GM12872 (cell line): ENCODE measurements at regions not wholly inside any gene's neighbourhood (a gene's known extent, or its start where the extent isn't known, plus 50 kb on each side); places are given as distances from the start of the nearest gene placed in this dataset.

ENCODE experiments used
- TF ChIP-seq, protein P1 (sequence below): IDR thresholded peaks from 3 replicates; pipeline ENCODE4 v1.5.1; 2011; ENCODE audit warnings: low read depth, mild to moderate bottlenecking, low read length, moderate library complexity; ENCODE audit not compliant: insufficient read depth

- TF ChIP-seq, protein P1, sequence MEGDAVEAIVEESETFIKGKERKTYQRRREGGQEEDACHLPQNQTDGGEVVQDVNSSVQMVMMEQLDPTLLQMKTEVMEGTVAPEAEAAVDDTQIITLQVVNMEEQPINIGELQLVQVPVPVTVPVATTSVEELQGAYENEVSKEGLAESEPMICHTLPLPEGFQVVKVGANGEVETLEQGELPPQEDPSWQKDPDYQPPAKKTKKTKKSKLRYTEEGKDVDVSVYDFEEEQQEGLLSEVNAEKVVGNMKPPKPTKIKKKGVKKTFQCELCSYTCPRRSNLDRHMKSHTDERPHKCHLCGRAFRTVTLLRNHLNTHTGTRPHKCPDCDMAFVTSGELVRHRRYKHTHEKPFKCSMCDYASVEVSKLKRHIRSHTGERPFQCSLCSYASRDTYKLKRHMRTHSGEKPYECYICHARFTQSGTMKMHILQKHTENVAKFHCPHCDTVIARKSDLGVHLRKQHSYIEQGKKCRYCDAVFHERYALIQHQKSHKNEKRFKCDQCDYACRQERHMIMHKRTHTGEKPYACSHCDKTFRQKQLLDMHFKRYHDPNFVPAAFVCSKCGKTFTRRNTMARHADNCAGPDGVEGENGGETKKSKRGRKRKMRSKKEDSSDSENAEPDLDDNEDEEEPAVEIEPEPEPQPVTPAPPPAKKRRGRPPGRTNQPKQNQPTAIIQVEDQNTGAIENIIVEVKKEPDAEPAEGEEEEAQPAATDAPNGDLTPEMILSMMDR: no peak
Measured at GRCh38 chr4:54959131-54959530, 166.3 kb downstream of the KDR start.

- TF ChIP-seq, protein P1: no peak
Measured at GRCh38 chr4:54958236-54958635, 167.2 kb downstream of the KDR start.

DNA sequence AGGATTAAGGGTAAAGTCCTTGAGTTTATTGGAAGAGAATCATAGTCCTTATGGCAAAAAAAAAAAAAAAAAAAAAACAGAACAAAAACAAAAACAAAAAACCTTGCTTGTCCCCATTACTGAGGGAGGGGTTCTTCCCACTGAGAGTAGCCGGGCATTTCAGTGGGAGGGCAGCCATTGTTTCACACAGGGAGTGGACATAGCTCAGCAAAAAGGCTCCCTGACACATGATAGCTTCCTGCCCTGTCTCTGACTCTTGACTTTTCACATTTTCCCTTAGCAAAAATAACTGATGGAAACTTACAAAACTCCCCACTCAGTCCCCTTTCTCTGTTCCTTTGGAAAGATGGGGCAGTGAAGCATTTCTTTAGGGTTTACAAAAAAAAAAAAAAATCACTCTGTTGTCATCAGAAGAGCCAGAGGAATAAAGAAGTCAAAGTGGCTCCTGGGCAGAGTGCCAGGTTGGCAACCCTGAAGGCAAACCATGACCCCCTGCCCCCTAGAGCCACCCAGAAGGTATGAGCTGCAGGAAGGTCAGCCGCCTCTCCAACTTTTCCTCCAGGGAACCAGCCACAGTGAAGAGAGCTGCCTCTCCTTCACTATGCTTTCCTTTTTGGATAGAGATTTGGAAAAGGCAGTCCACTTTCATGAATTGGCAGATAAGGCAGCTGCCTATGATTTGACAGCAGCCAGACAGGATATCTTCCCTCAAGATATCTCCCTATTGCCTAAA lies 170.6 kb downstream of the KDR start:
- TF ChIP-seq, protein P1: no peak

DNA sequence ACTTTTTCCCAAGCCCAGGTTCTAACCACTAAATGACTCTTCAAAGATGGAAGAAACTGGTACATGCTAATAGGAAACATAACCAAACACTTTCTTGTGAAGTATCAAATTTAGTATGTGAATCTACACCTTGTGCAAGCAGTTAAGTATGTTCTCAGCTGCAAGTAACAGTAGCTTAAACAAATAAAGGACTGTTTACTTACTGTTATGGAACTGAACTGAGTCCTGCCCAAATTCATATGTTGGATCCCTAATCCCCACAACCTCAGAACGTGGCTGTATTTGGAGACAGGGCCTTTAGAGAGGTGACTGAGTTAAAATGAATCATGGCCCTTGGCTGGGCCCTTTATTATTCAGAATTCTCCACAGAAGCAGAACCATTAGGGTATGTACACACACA lies 178.7 kb downstream of the KDR start:
- TF ChIP-seq, protein P1: no peak

DNA sequence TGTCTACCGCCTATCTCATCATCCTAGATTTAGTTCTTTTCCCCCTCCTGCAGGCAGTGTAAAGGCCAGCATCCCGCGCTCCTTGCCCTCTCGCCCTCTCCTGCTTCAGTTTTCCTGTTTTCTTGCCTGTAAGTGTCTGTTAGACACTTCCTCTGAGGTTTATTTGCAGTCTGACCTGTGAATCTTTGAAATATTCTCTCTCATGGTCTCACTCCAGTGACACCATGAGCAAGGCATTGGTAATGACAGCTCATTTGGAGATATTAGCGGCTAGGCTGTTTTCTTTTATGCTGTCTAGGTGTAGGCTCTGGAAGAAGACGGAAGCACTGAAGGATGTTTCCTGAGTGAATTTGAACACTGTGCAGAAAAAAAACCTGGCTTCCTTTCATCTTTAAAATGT lies 179.6 kb downstream of the KDR start:
- TF ChIP-seq, protein P1: no peak

GRCh38 chr4:54942721-54943120 lies 182.7 kb downstream of the KDR start:
- TF ChIP-seq, protein P1: no peak

DNA sequence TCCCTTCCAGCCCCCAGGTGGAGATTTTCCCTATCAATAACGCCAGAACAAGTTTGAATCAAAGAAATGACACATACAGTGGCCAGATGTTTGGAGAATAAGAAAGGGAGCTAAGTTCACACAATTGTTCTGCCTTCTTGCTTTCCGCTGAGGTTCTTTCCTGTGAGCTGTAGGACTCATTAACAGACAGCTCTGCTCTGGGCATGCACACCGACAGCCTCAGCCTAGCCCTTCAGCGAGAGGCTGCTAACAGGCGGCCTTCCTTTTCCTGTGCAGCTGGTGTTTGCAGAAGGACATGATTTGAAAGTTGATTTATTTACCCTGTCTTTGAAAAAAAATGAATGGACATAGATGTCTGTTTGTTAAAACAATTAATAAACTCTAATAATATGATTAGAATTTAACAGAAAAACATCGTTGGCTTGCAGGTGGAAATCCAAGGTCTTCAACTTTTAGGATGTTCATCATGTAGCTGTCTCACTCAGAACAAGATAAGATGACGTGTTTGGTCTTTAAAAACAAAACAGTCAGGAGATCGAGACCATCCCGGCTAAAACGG lies 183.3 kb downstream of the KDR start:
- TF ChIP-seq, protein P1: no peak
